Left ventricle myocardium superior (tissue), 1 donor: ENCODE measurements at regions not wholly inside any gene's neighbourhood (a gene's known extent, or its start where the extent isn't known, plus 50 kb on each side); places are given as distances from the start of the nearest gene placed in this dataset.

Experiments
- ATAC-seq: fragments of 200-7000 bp; cut with Tn5 transposase; one replicate; pipeline ENCODE4 v1.9.1; 2020; ENCODE audit warnings: mild to moderate bottlenecking, moderate library complexity
- DNase-seq: peaks from one replicate; pipeline ENCODE4 v3.0.0-alpha.2; 2020
- intact Hi-C: fragments of 100-400 bp; cut with micrococcal nuclease; formaldehyde crosslinking; loops from one replicate; pipeline ENCODE4 v1.11.0; 2022
- donor health status: DM: no; HTN: yes; CAD: no; lungs with severe emphysema.

DNA sequence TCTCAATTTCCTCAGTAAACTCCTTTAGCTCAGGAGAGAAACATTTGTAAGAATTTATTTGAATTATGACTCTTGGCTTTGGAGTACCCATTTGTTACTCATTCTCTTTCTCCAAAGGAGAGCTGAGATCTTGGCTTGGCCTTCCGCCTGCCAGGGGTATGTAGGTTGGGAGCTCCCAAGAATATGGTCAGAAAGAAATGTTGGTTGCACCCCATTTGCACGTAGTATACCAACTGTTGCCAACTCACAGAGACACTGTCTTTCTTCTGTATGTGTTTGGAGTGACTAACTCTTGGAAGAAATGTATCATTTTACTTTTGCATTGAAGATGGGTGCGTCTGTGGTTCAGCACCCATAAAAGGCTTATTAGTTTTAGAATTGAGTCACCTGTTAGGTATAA is 708.5 kb upstream of the SORCS1 start:
- ATAC-seq (no peak), DNase-seq (no peak)
- intact Hi-C loops: no loop called here

DNA sequence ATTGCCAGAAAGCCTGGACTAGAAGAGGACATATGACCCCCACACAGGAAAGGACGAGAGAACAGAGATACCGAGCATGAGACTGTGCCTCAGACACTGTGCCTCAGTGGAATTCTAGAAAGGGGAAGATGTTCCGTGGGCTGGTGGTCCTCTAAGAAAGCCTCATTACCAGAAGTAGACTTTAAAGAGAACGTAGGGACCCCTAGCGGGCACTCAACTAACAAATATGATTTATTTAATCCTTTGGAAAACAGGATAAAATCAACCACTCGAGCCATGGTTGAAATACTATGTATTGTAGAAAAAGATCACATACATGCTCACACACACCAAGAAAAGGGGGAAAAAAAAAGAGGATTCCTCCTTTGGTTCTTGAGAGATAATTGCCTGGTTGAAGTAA is 701.2 kb upstream of the SORCS1 start:
- intact Hi-C loops: no loop called here
- ATAC-seq (no peak), DNase-seq (no peak)

DNA sequence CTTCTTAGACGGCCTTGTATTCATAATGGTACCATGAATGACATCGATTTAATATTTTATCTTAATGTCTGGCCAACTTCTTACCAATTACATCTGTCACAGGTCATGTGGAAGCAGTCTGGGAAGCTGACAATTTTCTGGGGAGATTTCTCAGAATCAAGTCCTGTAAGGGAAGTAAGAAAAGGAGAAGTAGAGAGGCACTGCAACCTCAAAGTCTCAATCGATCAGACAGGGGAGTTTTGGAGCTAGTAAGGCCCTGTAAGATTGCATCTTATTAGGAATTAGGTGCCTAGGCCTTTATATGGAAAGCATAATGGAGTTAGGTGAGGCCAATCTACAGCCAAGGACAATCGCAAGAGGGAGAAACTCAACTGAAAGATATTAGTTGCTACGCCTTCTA is 694.6 kb upstream of the SORCS1 start:
- intact Hi-C loops: no loop called here
- no peak for ATAC-seq
- no peak for DNase-seq

DNA sequence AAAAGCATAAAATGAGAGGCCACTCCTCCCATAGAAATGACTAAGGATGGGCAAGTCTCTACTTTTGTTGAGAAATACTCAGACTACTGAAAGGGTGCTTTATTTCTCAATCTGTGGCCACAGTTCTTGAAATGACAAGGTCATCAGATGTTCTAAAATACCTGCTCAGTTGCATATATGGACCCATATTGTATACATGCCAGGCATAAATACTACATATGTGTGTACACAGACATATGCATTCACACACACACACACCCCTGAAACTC is 691.5 kb upstream of the SORCS1 start:
- DNase-seq: no peak
- intact Hi-C loops: no loop called here
- ATAC-seq: no peak

DNA sequence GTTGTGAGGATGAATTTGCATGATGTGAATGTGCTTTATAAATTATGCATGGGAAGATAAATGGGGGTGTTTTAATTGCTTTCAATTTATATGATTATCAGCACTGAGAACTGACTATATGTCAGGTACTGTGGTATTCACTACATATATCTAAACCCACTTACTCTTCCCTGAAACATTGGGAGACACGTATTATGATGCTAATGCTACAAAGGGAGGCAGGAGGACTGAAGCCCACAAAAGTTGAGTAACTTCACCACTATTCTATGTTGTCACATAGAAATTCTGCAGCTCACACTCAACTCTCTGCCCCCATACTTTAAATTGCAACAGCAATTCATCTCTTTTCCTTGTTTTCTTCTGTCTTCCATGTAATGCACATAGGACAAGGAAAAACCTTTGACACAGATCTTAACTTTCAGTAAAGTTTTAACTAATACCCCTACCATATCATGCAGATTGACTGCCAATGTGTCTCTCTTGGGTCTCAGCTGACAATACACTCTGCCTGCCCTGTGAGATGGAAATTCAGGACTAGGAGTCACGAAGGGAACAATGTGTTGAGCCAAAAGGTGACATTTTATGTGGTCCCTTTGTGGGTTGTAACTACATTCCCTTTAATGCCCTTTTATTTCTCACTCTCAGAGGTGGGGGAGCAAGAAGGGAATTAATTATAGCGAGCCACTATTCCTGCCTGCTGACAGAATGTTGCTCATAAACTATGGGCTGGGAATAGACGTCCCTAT is 691.0 kb upstream of the SORCS1 start:
- DNase-seq (no peak), ATAC-seq (no peak)
- intact Hi-C loops: no loop called here

DNA sequence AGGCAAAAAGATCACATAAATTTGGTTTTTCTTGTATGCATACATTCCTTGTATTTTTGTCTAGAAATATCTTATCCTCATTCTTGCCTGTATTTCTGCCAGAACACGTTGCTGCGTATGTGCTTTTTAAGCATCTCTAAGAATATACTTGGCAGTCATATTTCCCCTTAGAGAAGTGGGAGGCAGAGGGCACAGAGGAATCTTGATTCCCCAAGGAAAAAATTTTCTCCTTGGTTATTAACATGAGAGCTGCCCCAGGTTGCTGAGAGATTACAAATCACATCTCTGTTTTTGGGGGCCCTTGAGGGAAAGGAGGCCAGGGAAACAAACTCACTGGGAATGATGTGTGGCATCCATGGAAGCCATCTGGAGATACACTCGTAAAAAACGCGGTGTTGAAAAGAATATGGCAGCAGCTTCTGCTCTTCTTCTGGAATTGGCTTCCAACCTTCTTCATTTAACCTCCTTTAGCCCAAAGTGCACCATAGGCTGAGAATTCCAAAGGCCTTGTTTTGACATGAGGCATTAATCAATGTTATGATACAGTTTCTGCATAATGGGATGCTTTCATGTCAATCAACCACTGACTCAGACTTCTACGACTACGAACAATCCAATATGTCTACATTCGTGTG is 684.3 kb upstream of the SORCS1 start:
- ATAC-seq (no peak), DNase-seq (no peak)
- intact Hi-C loops: no loop called here

DNA sequence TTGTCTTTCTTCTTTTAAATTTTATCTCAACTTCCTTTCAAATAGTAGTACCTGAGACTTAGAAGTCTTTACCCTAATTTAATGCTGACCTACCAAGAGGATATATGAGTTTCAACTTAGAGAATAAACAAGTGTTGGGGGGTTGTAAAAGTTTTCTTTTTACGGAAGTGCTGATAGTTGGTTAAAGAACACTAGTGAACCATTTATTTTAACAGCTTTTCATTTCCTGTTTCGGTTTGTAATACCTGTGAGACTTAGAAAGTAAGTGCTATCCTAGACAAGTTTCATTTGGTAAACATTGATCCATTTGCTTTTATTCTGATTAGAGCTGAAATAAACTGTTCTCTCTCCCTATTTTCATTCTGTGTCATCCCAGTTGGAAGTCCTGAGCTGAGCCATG is 683.1 kb upstream of the SORCS1 start:
- intact Hi-C loops: no loop called here
- DNase-seq: no peak
- ATAC-seq: no peak

DNA sequence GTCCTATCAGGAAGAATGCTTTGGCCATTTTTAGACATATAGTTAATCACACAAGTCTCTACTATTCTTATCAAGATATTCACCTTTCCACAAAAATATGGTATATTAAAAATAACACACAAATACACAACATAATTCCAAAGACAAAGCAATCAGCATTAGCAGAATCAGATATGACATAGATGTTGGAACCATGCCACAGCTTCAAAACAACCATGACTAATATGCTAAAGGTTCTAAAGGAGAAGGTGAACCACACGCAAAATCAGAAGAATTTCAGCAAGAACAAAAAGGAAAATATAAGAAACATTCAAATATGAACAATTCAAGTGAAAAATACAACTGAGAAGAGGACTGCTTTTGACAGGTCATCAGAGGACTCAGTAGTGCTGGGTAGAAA is 670.2 kb upstream of the SORCS1 start:
- DNase-seq (no peak), ATAC-seq (no peak)
- intact Hi-C loops: no loop called here

DNA sequence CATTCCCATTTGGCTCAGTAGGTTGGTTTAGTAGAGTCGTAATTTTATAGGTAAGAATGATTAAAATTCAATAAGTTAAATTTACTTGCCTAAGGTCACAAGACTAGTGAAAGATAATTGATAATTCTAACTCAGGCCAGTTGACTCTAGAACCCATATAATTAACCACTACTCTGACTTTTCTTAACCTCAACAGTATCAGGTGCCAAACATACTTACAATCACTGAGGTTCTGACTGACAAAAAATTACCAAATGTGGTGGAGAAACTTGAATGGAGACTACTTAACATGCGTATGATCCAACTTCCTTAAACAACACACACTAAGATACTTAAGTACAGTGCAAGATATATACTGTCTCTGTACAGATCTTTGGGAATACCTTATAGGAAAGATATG is 667.3 kb upstream of the SORCS1 start:
- intact Hi-C loops: no loop called here
- DNase-seq: no peak
- ATAC-seq: no peak

DNA sequence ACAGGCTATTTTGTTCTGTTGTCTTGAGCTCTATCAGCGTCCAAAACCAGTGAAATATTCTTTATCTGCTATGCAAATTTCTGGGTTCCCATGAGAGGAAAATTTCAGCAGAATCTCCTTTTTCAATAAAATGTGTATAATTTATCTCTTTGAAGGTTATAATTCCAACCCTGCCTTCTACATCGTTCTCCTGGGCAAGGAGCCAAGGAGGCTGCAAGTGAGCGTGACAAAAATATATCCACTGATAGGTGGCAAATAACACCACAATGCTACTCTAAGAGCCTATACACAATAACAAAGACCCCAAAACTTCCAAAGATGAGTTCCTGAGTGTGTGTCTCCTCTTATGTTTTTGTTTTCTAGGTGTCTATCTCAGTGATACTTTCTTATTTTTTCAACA is 664.7 kb upstream of the SORCS1 start:
- ATAC-seq (no peak), DNase-seq (no peak)
- intact Hi-C loops: no loop called here

DNA sequence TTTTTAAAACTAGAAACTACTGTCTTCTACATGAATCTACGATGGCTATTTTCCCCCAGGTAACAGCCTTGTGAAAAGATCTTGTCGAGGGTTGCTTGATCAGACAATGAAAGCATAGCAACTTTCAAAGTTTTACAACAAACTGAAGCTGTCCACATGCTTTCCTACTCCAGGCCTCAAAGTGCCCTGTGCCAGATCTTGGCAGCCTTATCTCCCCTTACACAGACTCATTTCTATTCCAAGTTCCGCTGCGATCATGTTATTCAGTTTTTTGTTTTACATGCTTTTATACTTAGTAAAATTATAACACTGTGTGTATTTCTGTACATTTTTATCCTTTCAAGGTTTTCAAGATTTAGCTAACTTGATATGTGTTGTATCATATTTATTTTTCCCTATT is 661.7 kb upstream of the SORCS1 start:
- DNase-seq (no peak), ATAC-seq (no peak)
- intact Hi-C loops: no loop called here

DNA sequence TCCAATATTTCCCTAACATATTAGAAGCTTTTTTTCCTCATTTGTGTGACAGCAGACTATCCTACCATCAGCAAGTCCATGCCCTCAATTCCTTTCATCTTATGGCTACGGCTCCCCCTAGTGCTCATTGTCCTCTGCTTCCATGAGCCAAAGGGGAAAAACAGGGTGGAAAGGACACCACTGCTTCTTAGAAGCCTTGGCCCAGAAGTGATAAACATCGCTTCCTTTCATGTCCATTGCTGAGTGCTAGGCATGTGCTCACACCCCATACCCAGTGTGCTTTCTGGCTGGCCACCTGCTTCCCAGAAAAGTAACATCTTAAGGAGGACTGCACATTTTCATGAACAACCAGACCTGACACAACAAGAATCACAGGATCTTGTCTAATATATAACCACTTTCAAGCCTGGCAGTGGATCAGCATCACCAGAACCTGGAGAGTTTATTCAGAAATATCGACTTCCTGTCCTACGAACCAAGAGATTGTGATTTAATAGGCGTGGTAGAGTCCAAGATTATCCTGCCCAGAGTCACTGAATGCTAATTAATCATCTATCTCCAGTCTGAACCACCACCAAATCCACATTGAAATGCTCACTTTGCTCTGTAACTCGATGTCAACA is 650.5 kb upstream of the SORCS1 start:
- ATAC-seq: peak; percentile 51
- DNase-seq: peak; percentile 27
- intact Hi-C loops: no loop called here

DNA sequence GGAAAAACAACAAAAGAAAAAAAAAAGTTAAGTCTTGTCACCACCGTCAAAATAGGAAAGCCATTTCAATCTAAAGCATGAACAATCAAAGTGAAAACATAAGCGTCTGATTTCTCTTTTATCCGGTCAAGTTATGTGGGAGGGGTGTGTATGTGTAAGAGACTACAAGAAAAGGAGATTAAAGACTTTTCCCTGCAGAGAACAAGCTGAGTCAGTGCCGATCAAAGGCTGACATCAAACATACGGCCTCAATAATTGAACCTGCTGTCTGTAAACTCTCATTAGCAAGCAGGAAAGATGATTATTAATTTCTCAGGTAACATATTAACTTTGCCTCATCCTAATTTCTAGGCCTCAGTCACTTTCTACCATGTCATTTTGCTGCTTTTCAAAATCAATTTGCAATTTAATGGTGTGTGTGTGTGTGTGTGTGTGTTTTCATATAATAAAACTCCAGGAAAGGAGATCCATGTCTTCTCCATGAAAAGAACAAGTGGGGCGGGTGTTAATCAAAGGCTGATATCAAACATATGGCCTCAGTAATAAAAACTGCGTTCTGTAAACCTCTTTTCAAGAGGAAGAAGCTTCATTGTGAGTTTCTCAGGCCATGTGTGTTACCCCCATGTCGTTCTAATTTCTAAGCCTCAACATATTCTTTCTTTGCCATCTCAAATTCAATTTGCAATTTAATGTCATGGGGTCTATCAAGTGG is 649.1 kb upstream of the SORCS1 start:
- ATAC-seq: no peak
- DNase-seq: no peak
- intact Hi-C loops: no loop called here

DNA sequence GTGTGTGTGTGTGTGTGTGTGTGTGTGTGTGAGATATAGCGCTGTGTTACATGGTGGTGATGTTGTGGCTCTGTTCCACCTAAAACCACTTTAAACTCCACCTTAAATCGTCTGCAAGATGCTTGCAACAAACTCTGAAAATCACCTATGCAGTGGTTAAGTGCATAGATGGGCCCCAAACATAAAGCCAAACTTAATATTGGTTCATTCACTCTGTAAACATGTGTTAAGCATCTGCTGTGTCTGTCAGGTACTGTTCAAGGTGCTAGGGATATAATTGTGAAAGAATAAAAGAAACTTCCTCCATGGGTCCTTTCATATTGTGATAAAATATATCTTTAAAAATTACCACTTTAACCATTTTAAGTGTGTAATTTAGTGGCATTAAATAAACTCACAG is 645.4 kb upstream of the SORCS1 start:
- DNase-seq: no peak
- no peak for ATAC-seq
- intact Hi-C loops: no loop called here

DNA sequence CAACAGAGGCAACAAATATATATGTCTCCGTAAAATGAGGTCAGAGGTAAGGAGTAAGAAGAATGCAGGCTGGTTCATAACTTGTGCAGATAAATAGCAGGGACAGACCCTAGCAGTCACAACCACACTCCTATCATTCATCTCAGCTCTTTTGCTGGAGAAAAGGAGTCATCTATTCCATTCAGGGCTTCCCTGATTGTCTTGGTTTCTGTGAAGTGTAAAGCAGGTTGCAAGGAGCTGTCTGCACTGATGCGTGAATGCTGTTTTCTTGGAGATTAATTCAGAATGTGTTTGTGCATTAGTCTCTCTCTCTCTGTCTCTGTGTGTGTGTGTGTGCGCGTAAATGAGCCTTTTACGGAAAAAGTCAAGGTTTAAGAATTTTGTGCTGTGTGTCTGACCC is 643.3 kb upstream of the SORCS1 start:
- no peak for ATAC-seq
- intact Hi-C loops: no loop called here
- no peak for DNase-seq

DNA sequence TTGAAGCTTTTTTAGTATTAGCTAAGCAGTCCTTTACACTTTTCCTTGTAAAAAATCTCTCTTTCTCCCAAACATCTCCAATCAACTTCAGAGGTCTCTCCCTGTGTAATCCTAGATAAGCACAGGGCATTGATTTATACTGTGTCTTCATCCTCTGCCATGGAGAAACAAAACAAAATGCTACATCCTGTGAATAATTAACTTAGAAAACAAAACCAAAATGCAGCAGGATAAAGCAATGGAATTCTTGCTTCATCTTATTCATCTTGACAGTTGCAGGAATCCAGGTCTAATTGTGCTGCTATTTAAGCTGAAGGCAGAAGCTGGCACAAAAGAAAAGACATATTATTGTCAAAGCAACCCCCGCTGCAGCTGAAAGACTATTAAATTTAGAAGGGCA is 641.5 kb upstream of the SORCS1 start:
- ATAC-seq: no peak
- intact Hi-C loops: no loop called here
- DNase-seq: no peak

DNA sequence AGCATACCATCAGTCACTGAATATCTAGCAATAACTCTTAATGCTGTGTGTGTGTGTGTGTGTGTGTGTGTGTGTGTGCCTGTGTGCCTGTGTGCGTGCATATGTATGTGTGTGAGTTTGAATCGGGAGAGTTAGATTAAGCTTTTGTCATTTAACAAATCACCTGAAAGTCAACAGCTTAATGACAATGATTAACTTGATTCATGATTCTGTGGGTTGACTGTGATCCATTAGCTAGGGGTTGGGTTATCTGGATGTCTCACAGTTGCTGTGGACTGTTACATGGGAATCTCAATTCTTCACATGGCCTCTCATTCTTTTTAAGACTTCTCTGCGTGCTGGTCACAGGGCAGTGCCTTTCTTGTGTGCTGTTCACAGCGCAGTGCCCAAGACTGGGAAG is 639.0 kb upstream of the SORCS1 start:
- DNase-seq: no peak
- intact Hi-C loops: no loop called here
- ATAC-seq: no peak

DNA sequence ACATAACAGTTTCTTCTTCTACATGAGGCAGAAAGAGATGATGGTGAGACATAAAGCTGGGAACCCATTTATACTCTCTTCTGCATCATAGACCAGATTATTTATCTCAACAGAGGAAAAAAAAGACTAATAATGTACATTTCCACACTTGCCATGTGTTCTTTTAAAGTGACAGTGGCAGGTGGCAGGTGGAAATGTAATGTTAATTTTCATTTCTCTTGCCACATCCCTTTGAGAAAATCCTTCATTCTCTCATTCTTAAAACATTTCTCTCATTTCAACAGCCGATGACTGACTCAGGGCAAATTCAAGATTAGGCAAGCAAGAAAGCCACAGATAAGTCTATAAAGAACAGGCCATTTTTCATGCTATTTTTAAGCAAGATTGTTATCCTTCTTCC is 635.6 kb upstream of the SORCS1 start:
- intact Hi-C loops: no loop called here
- ATAC-seq (no peak), DNase-seq (no peak)

DNA sequence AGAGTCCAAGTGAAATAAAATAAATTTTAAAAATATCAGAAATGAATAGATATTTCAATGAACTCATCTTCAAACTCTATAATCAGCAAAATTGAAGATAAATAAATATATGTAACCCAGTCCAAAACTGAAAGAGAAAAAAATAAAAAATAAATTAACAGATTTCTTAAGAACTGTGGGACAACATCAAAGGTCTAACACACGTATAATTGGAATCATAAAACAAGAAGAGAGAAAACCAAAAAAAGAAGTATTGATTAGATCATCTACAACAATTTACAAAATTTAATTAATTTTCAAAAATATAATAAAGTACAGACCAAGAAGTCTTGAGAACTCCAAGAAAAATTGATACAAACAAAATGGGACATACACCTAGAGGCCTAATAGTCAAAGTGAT is 625.8 kb upstream of the SORCS1 start:
- DNase-seq (no peak), ATAC-seq (no peak)
- intact Hi-C loops: no loop called here

DNA sequence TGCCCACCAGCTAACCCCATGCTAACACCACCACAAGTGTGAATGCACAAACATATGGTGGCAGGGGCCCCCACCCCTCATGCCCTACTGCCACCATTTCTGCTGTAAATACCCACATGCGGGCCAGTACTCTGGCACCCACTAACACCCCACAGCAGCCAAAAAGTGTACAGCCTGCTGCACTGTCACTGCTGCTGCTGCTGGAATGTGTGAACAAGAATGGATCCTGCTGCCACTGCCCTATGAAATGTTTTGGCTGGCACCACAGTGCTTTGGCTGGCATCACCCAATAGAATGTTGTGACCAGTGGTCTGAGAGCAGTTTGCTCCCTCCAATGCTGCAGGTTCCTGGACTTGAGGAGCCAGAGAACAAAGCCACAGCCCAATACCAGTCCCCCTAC is 606.6 kb upstream of the SORCS1 start:
- no peak for ATAC-seq

DNA sequence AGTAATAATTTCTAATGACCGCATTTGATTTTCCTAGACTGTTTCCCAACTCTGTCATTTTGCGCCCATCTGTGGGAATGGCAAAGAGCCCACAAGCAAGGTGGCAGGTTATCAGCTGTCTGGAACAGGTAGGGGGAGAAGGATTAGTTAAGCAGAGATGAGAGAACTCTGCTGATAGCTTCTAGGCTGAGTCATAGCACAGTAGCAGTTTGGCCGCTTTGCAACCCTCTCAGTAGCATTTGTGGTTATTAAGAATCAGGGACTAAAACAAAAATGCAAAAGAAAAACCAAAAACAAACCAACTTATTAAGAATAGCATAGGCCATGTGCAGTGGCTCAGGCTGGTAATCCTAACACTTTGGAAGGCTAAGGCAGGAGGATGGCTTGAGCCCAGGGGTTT is 602.7 kb upstream of the SORCS1 start:
- intact Hi-C loops: no loop called here
- ATAC-seq: no peak
- DNase-seq: no peak

More for the DNA sequence above, 606.6 kb upstream of the SORCS1 start:
- DNase-seq: no peak
- intact Hi-C loops: no loop called here
